ENCODE measurements at regions not wholly inside any gene's neighbourhood (a gene's known extent, or its start where the extent isn't known, plus 50 kb on each side); places are given as distances from the start of the nearest gene placed in this dataset.

DNA sequence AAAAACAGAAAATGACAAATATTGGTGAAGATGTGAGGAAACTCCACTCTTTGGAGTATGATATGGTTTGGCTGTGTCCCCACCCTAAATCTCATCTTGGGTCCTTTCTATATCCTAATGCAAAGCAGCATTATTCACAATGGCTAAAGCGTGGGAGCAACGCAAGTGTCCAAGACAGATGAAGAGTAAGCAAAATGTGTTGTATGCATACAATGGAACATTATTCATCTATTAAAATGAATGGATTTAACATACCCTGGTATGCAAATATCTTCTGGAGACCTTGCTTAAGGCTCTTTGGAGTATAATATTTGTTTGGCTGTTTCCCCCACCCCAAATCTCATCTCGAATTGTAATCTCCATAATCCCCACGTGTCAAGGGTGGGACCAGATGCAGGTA is 839.8 kb upstream of the POM121L12 start:
- TF ChIP-seq, protein P1, sequence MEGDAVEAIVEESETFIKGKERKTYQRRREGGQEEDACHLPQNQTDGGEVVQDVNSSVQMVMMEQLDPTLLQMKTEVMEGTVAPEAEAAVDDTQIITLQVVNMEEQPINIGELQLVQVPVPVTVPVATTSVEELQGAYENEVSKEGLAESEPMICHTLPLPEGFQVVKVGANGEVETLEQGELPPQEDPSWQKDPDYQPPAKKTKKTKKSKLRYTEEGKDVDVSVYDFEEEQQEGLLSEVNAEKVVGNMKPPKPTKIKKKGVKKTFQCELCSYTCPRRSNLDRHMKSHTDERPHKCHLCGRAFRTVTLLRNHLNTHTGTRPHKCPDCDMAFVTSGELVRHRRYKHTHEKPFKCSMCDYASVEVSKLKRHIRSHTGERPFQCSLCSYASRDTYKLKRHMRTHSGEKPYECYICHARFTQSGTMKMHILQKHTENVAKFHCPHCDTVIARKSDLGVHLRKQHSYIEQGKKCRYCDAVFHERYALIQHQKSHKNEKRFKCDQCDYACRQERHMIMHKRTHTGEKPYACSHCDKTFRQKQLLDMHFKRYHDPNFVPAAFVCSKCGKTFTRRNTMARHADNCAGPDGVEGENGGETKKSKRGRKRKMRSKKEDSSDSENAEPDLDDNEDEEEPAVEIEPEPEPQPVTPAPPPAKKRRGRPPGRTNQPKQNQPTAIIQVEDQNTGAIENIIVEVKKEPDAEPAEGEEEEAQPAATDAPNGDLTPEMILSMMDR (IDR thresholded peaks at IDR 0.05), result no peak
- H3K27ac ChIP-seq, result no peak overlapping the region
- no peak for DNase-seq
- no peak overlapping the region for H3K4me3 ChIP-seq
- H3K27me3 ChIP-seq, result no peaks in the 10 kb centered on the region
- intact Hi-C loops (cut with DNase I; ENCODE audit: low total_unique reads), result no loop called here
- no peaks in the 10 kb centered on the region for H3K4me1 ChIP-seq
- no peaks in the 10 kb centered on the region for H3K36me3 ChIP-seq
- no peaks in the 10 kb centered on the region for H3K9me3 ChIP-seq

DNA sequence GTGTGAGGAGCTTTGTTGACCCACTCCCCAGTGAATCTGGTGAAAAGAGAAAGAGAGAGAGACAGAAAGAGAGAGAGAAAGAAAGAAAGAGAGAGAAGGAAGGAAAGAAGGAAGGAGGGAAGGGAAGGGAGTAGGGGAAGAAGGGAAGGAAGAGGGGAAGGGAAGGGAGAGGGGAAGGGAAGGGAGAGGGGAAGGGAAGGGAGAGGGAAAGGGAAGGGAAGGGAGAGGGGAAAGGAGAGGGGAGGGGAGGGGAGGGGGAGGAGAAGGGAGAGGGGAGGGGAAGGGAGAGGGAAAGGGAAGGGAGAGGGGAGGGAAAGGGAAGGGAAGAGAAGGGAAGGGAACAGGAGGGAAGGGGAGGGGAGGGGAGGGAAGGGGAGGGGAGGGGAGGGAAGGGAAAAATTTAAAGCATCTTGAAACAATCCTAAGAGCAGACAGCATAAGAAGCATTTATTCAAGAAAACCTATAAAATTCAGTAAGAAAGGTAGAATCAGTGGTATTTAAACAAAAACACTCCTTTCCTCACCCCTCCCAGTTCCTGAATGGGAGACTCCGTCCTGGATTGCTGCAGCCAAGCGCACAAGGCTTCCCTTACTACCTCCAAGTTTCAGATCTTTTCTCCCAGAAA is 846.2 kb upstream of the POM121L12 start:
- Histone ChIP-seq H3K27me3 (no peaks in the 10 kb centered on the region), H3K27ac (no peak overlapping the region), H3K9me3 (no peaks in the 10 kb centered on the region), H3K36me3 (no peaks in the 10 kb centered on the region), H3K4me1 (no peaks in the 10 kb centered on the region), H3K4me3 (no peak overlapping the region)
- DNase-seq, result no peak
- TF ChIP-seq, protein P1 (IDR thresholded peaks at IDR 0.05), result no peak
- intact Hi-C loops (cut with DNase I; ENCODE audit: low total_unique reads), result no loop called here

DNA sequence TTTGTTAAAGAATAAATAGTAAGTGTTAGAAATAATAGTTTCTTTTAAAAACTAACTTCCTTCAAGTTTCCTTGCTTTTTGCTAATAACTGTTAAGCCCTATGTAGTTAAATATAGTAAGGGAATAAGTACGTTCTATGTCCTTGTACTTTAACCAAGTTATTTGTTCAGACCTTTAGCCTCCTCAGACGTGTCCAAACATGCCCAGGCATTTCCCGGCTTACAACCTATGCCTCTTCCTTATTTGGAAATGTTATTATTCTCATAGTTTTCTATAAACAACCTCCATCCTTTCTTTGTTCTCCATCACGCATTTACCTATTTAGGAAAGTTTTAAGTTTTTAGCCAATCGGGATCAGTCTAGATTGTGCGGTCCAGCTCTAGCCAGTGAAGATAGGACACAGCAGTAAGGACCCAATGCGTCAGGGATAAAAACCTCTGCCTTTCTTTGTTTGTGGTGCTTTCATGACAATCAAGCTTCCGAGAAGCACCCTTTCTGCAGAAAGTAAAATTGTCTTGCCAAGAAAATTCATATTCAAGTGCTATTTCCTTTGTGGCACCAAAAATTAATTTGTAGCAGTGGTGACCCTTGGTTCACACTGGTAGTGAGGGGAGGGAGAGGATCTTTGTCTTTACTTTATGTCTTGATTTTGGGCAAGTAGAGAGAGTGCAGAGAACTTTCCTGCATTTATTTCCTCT is 851.3 kb upstream of the POM121L12 start:
- TF ChIP-seq, protein P1 (IDR thresholded peaks at IDR 0.05), result no peak
- H3K4me3 ChIP-seq, result no peak overlapping the region
- DNase-seq, result no peak
- no peaks in the 10 kb centered on the region for H3K9me3 ChIP-seq
- H3K4me1 ChIP-seq, result no peaks in the 10 kb centered on the region
- H3K36me3 ChIP-seq, result no peaks in the 10 kb centered on the region
- intact Hi-C loops (cut with DNase I; ENCODE audit: low total_unique reads), result no loop called here
- H3K27ac ChIP-seq, result no peak overlapping the region
- no peaks in the 10 kb centered on the region for H3K27me3 ChIP-seq

DNA sequence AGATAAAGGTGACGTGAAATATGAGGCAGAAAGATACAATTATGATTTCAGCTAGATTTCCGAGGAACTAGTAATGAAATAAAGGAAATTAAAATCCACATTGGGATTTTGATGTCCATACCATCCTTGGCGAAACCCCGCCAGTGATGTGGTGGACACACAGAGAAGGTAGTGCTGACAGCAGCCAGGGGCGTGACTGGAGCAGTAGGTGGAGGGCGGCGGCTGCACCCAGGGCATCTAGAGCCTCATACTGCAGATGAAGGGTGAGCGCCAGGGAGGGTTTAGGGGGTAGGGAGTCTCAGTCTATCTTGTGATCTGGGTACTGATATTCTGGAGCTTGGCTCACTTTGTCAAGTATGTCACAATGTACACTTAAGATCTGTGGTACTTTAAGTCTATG is 855.5 kb upstream of the POM121L12 start:
- Histone ChIP-seq H3K27ac (no peak overlapping the region), H3K27me3 (no peaks in the 10 kb centered on the region), H3K36me3 (no peaks in the 10 kb centered on the region), H3K9me3 (no peaks in the 10 kb centered on the region), H3K4me1 (no peaks in the 10 kb centered on the region), H3K4me3 (no peak overlapping the region)
- DNase-seq, result no peak
- TF ChIP-seq, protein P1 (IDR thresholded peaks at IDR 0.05), result no peak
- intact Hi-C loops (cut with DNase I; ENCODE audit: low total_unique reads), result no loop called here

DNA sequence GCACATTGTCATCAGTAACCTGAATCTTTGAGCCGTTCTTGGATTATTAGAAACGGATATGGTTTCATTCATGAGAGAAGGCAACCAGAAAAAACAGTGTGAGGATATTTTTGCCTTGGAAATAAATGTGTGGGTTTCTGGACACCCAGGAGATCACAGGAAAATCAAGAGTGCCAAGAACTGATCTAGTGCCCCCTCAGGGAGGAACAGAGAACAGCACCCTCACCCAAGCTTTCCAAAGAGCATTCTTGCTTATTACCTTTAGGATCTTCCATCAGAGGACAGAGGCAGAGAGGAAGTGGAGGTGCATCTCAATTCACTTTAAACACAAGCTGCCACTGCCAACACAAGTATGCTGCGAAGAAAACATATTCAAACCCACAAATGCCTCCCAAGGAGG is 851.5 kb upstream of the COBL start:
- intact Hi-C loops (cut with DNase I; ENCODE audit: low total_unique reads), result no loop called here
- TF ChIP-seq, protein P1 (IDR thresholded peaks at IDR 0.05), result no peak
- no peaks in the 10 kb centered on the region for H3K4me1 ChIP-seq
- no peak overlapping the region for H3K4me3 ChIP-seq
- no peaks in the 10 kb centered on the region for H3K9me3 ChIP-seq
- H3K36me3 ChIP-seq, result no peaks in the 10 kb centered on the region
- H3K27me3 ChIP-seq, result no peaks in the 10 kb centered on the region
- H3K27ac ChIP-seq, result no peak overlapping the region
- no peak for DNase-seq

Data from tibial artery (tissue), 4 donors.